ENCODE measurements at regions not wholly inside any gene's neighbourhood (a gene's known extent, or its start where the extent isn't known, plus 50 kb on each side); places are given as distances from the start of the nearest gene placed in this dataset.

DNA sequence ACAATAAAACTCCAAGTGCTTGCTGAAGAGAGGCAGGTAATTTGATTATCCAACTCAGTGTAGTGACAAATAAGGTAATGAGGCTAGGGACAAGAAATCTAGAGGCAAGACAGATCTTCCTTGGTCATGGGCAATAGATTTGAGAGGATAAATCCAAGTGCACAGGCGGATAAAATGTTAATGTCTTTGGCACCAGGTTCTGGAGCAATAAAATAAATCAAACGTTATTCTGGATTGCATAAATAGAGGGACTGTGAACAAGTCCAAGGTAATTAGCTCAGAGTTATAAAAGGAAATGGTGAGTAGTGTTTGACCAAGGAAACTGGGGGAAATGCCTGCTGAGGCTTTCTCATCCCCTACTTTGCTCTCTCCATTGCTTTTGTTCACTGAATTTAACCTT, 329.3 kb upstream of the PROX1 start:
- TF ChIP-seq, protein P1, sequence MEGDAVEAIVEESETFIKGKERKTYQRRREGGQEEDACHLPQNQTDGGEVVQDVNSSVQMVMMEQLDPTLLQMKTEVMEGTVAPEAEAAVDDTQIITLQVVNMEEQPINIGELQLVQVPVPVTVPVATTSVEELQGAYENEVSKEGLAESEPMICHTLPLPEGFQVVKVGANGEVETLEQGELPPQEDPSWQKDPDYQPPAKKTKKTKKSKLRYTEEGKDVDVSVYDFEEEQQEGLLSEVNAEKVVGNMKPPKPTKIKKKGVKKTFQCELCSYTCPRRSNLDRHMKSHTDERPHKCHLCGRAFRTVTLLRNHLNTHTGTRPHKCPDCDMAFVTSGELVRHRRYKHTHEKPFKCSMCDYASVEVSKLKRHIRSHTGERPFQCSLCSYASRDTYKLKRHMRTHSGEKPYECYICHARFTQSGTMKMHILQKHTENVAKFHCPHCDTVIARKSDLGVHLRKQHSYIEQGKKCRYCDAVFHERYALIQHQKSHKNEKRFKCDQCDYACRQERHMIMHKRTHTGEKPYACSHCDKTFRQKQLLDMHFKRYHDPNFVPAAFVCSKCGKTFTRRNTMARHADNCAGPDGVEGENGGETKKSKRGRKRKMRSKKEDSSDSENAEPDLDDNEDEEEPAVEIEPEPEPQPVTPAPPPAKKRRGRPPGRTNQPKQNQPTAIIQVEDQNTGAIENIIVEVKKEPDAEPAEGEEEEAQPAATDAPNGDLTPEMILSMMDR (IDR thresholded peaks at IDR 0.05), result no peak
- TF ChIP-seq POLR2A (IDR thresholded peaks at IDR 0.05), result no peak
